Skin epidermis (tissue), 12 donors: ENCODE measurements at regions not wholly inside any gene's neighbourhood (a gene's known extent, or its start where the extent isn't known, plus 50 kb on each side); places are given as distances from the start of the nearest gene placed in this dataset.

Experiments used
- H3K27ac ChIP-seq, 21 experiments: fragments of 200-600 bp; sonication (generic) in 11 of 21; one replicate each; pipeline ENCODE4 v1.5.0; 2020; ENCODE audit warnings: mild to moderate bottlenecking in 3 of 21, inconsistent platforms in 2 of 21, moderate library complexity in 2 of 21
- H3K4me3 ChIP-seq, 7 experiments: fragments of 200-600 bp; sonication (generic) in 2 of 7; one replicate each; pipeline ENCODE4 v1.5.0; 2020; ENCODE audit warnings: inconsistent platforms in 2 of 7, mild to moderate bottlenecking in 2 of 7, moderate library complexity in 1 of 7

DNA sequence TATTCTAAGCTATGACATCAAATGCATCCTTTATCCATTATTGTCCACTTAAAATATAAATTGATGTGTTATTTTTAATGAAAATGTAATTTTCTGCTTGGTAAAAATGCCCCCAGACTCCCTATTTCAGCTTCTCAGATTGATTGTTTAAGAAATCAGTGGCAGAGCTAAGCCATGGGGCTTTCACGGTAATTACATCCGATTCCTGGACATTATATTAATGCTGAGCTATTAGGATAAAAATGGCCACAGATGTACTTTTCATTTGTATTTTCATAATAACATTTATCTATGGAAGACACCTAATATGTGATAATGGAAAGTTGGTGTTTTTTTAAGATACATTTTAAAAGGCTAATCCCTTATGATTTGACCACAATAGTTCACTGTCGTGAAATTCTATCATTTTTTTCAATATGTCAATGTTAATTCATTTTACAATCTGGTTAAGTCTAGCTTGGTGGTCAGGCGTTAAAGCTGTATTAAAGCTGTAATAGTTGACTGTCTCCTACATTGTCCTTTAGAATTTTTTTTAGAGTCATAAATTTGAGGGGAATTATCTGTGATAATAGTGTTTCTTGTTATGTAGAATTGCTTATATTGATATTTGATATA is 229.0 kb upstream of the UBE2E3 start:
- Histone ChIP-seq H3K27ac (no peak overlapping the region), H3K4me3 (no peak overlapping the region)

- Histone ChIP-seq H3K27ac (no peak overlapping the region), H3K4me3 (no peak overlapping the region)
Measured at GRCh38 chr2:180747728-180748127, 232.7 kb upstream of the UBE2E3 start.

- Histone ChIP-seq H3K4me3 (no peak overlapping the region), H3K27ac (no peak overlapping the region)
Measured at GRCh38 chr2:180743401-180743800, 237.0 kb upstream of the UBE2E3 start.

DNA sequence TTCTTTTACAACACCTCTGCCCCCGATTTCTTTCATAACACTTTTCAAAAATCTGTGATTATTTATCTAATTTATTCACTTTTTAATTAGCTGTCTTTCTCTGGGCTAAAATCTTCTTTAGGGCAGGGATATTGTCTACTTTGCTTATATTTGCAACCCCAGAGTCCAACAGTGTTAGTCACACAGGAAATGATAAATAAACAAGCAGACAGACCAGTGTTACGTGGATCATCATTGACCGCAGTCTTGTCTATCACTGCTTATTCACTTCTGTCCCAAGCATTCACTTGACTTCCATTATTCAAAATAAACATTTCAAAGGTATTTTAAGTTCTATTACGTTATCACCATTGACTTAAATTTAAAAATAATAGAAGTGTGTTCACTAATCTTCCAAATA is 237.6 kb upstream of the UBE2E3 start:
- no peak overlapping the region for H3K4me3 ChIP-seq
- H3K27ac ChIP-seq = no peak overlapping the region

DNA sequence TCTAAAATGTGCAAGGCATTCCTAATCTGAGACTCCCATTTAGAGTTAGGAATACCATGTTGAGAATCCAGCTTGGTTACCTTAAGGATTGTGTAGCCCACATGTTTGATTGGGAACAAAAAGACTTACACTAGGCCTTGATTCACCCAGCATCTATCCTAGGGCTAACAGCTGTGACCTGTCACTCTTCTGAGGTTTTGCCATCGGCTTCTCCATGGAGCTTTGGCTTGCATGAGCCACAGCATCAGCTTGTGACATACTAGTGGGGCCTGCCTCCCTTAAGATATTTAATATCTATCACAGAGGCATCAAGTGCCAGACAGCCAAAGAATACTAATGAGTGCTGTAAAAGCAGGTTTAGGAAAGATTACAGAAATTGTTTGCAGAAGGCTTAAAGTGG is 241.3 kb upstream of the UBE2E3 start:
- Histone ChIP-seq H3K4me3 (no peak overlapping the region), H3K27ac (no peak overlapping the region)

DNA sequence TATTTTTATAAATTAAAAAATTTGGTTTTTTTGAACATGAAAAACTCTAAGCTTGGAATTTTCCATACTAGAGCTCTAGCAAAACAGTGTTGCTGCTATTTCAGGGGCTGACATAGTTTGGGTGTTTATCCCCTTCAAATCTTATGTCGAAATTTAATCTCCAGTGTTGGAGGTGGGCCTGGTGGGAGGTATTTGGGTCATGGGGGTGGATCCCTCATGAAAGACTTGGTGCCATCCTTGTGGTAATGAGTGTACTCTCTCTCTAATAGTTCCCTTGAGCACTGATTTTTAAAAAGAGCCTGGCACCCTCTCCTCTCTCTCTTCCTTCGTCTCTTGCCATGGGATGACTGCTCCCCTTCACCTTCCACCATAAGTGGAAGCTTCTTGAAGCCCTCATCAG is 244.6 kb upstream of the UBE2E3 start:
- Histone ChIP-seq H3K4me3 (no peak overlapping the region), H3K27ac (no peak overlapping the region)

DNA sequence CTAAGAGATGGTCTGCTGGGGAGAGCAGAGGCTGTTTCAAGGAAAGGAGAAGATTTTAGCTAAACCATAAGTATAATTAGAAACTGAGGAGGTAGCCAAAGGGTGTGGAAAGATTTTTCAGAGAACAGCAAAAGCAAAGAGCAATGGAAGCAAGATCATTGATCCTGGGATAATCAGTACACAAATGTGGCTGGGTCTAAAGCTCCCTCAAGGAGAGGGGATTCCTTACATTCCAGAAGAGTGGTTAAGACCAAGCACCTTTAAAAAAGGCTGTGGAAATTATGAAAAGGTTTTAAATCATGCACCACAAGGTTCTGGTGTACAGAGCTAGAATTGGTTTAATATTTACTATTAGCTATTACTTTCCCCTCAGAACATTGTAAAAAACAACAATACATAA is 246.0 kb upstream of the UBE2E3 start:
- no peak overlapping the region for H3K27ac ChIP-seq
- H3K4me3 ChIP-seq = no peak overlapping the region

DNA sequence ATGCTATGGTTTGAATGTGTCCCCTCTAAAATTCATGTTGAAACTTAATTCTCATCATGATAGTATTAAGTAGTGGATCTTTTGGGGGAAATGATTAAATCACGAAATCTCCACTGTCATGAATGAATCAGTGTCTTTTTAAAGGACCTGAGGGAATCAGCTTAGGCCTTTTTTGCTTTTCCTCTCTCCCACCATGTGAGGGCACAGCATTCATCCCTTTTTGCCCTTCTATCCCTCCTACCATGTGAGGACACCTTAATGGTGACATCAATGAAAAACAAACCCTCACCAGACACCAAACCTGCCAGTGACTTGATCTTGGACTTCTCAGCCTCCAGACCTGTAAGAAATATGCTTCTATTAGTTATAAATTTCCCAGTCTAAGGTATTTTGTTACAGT is 247.1 kb upstream of the UBE2E3 start:
- no peak overlapping the region for H3K4me3 ChIP-seq
- H3K27ac ChIP-seq = no peak overlapping the region

DNA sequence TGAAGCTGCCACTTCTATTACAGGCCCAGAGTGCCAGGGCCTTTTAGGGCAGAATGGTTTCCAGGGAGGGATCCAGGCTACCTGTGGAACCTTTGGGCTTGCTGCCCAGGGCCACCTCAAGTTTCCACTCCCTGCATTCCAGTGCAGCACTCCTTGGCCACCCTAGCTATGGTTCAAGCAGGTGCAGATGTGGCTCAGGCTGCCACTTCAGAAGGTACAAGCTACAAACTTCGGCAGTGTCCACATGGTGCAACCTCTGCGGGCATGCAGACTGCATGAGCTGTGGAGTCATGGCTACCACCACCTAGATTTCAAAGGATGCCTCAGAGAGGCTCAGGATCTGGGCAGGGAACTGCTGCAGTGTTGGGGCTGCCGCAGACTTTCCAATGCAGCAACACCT is 248.1 kb upstream of the UBE2E3 start:
- Histone ChIP-seq H3K4me3 (no peak overlapping the region), H3K27ac (no peak overlapping the region)

DNA sequence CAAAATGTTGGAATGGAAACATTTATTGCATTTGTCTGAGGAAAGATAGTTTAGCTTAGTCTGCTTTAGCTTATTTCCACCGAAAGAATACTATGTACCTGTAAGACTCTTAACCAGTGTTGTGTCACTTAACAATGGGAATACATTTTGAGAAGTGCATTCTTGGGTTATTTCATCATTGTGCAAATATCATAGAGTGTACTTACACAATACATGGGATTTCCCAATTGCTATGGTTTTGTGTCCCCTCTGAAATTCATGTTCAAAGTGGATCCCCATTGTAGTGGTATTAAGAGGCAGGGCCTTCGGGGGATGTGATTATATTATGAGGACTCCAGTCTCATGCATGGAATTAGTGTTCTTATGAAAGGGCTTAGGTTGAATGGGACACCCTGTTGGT is 249.4 kb upstream of the UBE2E3 start:
- H3K4me3 ChIP-seq = no peak overlapping the region
- no peak overlapping the region for H3K27ac ChIP-seq

GRCh38 chr2:180728928-180729559 is 251.4 kb upstream of the UBE2E3 start:
- Histone ChIP-seq H3K4me3 (no peak overlapping the region), H3K27ac (no peak overlapping the region)

- H3K4me3 ChIP-seq = no peak overlapping the region
- H3K27ac ChIP-seq = no peak overlapping the region
Measured at GRCh38 chr2:180723712-180724111, 256.7 kb upstream of the UBE2E3 start.

GRCh38 chr2:180722551-180723239 is 257.7 kb upstream of the UBE2E3 start:
- H3K4me3 ChIP-seq = no peak overlapping the region
- H3K27ac ChIP-seq = no peak overlapping the region

DNA sequence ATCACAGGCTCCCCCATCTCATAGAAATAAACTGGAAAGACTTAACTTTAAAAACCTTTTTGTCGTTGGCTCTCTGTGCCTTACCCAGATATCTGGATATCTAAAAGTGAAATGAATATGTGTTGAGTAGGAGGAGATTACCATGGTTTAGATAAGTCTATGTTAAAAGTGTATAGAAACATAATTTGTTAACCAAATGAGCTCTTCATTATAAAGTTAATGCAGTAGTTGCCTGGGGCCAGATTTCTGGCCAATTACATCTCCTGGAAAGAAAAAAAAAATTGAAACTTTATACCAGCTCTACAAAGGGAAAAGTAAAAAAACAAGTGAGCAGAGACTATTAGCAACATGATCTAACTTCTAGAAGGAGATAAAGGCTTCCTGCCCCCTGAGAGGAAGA is 259.6 kb upstream of the UBE2E3 start:
- Histone ChIP-seq H3K27ac (no peak overlapping the region), H3K4me3 (no peak overlapping the region)

DNA sequence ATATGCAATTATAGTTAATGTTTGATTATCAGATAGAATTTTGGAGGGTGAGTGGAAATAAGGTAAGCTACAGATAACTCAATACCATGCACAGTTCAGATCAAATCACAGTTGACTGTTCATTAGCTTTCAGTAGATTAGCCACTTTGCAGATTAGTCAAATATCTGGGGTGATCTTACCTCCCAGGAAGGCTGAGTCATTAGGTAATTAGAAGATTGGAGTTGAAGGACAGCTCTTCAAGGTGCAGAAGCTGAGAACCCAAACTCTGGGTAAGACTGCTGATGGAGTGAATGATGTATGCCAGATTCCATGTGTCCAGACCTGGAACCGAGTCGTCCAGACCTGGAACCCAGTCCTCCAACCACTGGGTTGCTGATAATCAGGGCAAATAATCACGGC is 262.8 kb upstream of the UBE2E3 start:
- H3K27ac ChIP-seq = no peak overlapping the region
- H3K4me3 ChIP-seq = no peak overlapping the region

DNA sequence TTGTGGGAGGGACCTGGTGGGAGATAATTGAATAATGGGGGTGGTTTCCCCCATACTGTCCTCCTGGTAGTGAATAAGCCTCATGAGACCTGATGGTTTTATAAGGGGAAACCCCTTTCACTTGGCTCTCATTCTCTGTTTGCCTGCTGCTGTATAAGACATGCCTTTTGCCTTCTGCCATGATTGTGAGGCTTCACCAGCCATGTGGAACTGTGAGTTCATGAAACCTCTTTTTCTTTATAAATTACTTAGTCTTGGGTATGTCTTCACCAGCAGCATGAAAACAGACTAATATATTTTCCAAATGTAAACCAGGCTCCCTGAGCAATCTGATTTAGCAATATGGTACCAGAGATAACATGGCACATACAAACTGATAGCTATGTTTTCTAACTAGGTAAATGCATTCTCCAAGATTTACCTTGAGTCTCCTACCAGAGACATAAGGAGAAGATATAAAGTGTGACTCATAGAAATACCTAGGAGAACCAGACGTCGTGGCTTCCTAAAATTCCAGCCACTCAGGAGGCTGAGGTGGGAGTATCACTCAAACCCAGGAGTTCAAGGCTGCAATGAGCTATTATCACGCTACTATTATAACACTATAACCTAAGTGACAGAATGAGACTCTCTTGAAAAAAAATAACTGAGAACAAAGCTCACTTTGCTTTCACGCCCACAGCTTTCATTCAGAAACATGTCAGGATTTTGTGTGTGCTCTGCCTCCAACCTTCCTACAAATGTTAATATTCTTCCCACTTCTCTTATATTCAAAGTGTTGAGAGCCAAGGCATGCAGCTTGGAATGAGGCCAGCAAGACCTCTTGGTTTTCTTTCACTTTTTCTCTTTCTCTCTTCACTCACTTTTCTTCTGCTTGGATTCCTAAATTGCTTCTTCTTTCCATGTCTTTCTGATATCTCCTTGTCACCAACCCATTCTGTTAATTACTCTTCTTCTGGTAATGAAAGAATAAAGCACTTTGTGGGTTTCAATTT is 263.9 kb upstream of the UBE2E3 start:
- H3K4me3 ChIP-seq = no peak overlapping the region
- no peak overlapping the region for H3K27ac ChIP-seq

DNA sequence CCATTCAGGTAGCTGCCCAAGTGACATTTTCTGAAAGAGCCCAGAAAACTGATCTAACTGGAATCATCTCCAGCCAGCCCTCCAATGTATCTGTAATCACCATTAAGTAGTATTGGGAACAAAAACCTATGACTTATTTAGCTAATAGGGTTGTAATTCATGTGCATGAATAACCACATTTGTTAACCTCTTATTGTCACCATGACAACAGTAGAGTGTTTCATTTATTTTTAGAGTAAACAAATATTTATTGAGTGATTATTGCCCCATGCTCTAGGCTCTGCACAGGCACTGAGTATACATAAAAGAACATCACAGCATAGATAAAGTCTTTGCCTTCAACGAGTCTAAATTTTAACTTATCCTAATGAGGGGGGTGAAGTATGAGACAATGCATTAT is 265.4 kb upstream of the UBE2E3 start:
- Histone ChIP-seq H3K27ac (no peak overlapping the region), H3K4me3 (no peak overlapping the region)

- Histone ChIP-seq H3K27ac (no peak overlapping the region), H3K4me3 (no peak overlapping the region)
Measured at GRCh38 chr2:180709392-180710145, 270.8 kb upstream of the UBE2E3 start.

GRCh38 chr2:180707884-180708205 is 272.6 kb upstream of the UBE2E3 start:
- no peak overlapping the region for H3K4me3 ChIP-seq
- no peak overlapping the region for H3K27ac ChIP-seq
